GM21515 (cell line): ENCODE measurements at regions not wholly inside any gene's neighbourhood (a gene's known extent, or its start where the extent isn't known, plus 50 kb on each side); places are given as distances from the start of the nearest gene placed in this dataset.
"Not testable (repeated sequence)": the region's sequence is repeated elsewhere in the genome, so short reads cannot be mapped to it uniquely, and the experiment has no call there.

Experiments used
- ATAC-seq: cut with Tn5 transposase; IDR thresholded peaks from one replicate; pipeline ENCODE4 v1.9.1; 2021; ENCODE audit not compliant: unreplicated experiment

DNA sequence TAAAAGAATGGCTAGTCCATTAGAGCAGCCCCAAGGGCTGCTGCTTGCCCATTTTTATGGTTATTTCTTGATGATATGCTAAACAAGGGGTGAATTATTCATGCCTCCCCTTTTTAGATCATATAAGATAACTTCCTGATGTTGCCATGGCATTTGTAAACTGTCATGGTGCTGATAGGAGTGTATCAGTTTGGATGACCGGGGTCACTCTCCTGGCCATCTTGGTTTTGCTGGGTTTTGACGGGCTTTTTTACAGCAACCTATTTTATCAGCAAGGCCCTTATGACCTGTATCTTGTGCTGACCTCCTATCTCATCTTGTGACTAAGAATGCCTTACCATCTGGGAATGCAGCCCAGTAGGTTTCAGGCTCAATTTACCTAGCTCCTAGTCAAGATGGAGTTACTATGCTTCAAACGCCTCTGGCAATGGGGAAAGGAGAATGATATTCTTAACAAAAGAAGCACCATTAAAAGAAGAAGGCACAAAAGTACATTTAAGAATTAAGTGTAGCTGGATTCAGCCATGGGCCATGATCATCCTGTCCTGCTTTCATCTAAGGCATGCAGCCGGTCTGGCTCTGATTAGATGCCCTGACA, 1156.0 kb downstream of the PCDH9 start:
- ATAC-seq, result no peak

DNA sequence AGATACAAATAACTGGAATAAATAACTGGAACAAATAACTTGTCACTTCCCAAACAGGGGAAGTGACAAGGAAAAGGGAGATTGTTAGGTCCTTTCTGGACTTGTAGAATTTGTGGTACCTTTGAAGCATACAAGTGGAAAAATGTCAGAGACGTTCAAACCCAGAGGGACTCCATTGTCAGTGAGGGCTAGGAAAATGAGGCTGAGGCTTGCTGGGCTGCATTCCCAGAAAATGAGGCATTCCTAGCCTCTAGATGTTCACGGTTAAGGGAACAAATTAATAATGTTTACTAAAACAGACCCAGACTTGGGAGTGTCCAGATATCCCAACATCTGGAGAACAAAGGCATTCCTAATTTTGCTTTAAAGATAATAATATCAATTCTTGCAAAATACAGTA, 1158.0 kb downstream of the PCDH9 start:
- ATAC-seq, result not testable (repeated sequence)

DNA sequence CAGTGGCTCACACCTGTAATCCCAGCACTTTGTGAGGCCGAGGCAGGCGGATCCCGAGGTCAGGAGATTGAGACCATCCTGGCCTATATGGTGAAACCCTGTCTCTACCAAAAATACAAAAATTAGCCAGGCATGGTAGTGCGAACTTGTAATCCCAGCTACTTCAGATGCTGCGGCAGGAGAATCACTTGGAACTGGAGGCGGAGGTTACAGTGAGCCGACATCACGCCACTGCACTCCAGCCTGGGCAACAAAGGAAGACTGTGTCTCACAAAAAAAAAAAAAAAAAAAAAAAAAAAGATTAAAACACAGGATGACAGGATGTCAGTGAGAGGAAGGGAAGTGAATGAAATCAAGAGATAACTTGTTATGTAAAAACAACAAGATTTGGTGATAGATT, 1158.5 kb downstream of the PCDH9 start:
- no peak for ATAC-seq

DNA sequence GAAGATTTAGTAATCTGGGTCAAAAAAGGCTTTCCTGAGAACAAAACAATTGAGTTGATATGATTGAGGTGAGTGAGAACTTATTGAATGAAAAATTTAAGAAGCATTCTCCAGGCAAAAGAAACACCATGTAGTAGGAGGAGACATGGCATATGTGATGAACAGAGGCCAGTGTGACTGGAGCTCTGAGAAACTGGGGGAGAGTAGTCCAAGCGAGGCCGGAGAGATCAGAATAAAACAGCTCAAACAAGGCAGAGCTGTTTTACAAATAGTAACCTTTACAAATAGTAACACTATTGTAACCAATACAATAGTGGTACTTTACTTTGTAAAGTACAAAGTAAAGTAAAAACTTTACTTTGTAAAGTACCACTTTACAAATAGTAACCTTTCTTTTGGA, 1159.1 kb downstream of the PCDH9 start:
- ATAC-seq, result no peak

DNA sequence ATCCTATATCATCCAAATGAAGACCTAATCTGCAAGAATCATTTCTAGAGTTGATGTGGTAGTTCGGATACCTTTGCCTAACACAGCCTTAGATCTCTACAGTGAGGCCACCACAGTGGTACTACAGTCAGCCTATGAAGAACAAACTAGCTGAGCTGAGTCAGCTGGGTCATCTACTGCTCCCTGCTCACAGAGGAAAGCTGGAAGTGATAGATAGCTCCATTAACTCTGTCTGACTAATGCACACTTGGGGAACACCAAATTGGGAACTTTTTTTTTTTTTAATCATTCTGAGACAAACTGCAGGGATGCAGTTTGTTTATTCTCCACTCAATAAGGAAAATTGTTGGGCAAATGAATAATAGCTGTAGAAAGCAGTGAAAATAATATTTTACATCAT, 1160.6 kb downstream of the PCDH9 start:
- ATAC-seq, result no peak

DNA sequence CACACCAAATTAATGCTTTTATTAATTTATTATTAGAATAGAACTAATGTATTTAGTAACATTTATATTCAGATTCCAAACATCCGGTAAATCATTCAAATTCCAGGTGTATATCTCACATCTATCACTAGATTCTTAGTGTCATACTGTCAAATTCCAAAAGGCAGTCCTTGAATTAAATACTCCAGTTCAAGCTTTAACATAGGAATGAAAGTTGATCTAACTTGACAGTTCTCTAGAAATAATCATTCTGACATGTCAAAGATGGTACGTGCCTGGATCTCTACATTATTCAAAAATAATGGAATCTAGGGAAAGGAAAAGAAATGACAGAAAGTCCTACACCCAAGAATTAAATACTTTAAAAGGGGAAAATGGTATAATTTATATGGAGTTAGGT, 1161.5 kb downstream of the PCDH9 start:
- no peak for ATAC-seq

DNA sequence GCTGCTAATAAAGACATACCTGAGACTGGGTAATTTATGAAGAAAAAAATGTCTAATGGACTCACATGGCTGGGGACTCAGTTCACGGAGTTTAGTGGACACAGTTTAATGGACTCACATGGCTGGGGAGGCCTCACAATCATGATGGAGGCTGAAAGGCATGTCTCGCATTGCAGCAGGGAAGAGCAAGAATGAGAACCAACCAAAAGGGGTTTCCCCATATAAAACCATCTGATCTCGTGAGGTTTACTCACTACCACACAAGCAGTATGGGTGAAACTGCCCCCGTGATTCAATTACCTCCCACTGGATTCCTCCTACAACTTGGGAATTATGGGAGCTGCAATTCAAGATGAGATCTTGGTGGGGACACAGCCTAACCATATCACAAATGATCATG, 1181.2 kb downstream of the PCDH9 start:
- no peak for ATAC-seq

DNA sequence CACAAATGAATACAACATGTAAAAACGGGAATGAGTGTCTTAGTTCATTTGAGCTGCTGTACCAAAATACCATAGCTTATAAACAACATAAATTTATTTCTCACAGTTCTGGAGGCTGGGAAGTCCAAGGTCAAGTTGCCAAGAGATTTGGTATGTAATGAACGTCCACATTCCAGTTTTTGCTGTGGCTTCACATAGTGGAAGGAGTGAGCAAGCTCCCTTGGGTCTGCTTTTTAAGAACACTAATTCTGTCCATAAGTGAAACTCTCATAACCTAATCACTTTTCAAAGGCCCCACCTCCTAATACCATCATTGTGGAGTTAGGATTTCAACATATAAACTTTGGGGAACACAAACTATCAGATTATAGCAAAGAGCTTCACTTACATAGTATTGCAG, 1189.6 kb downstream of the PCDH9 start:
- ATAC-seq, result no peak

DNA sequence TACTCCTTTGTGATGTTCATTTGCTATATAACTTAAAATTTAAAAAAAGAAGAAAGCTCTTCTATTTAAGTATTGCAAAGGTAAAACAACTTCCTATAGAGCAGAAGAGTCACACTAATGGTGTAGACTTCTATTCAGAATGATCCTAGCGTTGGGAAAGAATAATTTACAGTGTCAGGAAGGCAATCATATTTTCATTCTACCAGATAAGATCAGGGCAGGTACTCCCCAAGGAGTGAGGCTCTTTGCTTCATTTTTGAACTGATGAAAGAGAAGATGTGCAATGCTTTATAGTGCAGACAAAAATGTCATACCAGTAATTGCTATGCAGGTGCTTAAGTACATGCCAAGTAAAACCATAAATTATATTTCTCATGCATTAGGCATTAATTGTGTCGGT, 1193.0 kb downstream of the PCDH9 start:
- ATAC-seq, result no peak

DNA sequence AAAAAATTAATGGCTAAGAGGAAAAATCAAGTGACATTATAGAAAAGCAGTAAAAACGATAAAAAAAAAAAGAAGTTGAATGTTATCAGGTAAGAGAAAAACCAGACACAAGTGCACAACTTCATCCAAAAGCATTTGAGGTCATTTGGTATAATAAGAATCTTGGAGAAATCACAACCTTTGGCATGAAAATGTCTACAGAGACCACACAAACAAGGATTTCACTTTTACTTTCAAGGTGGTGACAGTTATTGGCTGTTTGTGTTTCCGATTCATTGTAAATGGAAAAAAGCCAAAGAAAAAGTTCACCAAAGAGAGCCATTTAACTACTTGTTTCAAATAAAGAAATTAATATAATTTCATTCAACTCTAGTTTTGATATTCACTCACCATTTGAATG, 1193.5 kb downstream of the PCDH9 start:
- no peak for ATAC-seq

DNA sequence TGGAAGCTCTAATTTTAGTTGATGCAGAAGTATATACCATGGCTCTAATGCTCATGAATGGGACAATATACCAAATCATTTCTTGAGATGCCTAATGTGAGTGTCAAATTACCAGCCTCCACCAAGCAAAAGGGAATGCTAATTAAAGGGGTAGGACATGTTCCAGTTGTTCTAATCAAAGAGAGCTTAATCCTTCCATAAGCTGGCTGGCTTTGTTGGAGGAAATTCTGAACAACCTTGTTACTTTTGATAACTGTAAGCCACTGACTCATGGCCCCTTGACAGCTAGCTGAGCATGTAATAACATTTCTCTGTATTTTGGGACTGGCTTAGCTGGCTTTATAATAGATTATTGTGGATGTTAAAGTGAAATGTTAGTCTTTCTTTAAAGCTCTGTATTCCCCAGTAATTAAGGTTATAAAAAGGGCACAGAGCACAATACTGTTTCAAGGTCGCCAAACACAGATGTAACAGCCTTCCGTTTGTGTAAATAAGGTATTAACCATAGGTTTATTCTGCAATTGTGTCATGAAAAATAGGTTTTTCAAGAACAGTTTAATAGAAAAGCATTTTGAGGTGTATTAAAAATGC, 1194.0 kb downstream of the PCDH9 start:
- no peak for ATAC-seq

DNA sequence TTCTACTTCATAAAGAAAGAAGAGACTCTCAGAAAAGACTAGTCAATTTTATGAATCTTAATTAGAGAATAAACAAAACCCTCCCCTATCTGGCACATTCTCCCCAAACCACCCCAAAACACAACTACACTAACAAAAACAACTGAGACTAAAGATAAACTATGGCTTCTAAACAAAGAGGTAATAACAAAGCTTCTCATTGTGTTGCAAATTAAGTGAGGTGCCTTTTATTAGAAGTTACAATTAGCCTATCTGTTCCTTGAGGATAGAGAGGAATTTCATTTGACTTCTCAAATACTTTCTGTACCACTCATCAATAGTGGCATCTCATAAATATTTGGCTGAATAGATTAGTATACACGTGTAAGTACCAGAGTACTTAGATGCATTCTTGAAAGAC, 1196.2 kb downstream of the PCDH9 start:
- ATAC-seq, result no peak

DNA sequence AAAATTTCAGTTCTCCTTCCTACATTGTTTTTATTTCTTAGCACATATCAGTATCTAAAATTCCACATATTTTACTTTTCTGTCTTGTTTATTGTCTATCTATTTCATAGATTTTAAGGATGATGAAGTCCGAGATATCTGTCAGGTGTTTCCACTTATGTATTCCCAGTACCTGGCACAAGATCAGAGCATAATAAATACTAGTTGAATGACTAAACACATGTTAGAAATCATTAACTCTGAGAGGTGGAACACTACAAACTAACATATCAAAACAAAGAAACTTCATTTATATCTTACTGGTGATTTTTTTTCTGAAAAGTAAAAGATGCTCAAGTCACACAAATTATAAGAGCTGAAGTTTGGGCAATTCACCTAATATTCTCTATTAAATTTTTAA, 1208.3 kb downstream of the PCDH9 start:
- no peak for ATAC-seq

DNA sequence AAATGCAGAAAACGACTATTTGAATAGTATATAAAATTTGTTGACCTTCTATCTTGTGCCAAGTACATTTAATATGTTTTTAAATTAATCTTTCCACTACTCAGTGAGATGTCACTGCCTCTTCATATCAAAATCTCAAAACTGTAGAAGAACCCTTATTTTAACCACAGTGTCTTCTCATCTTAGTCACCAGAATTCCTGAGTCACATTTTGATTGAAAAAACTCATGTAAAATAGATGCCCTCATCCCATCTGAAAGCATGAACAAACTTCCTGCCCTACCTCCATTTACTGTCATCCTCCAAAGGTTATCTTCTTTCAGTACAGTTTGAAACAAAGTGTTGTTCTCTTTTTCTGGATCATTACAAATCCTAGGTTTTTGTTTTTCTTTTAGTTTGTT, 1215.4 kb downstream of the PCDH9 start:
- no peak for ATAC-seq

DNA sequence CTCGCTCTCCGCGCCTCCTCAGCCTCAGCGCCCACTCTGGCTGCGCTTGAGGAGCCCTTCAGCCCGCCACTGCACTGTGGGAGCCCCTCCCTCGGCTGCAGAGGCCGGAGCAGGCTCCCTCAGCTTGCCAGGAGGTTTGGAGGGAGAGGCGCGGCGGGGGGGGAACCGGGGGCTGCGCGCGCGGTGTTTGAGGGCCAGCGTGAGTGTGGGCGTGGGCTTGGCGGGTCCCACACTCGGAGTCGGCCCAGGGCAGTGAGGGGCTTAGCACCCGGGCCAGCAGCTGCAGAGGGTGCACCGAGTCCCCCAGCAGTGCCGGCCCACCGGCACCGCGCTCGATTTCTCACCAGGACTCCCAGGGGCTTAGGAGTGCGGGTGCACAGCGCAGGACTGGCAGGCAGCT, 1220.9 kb downstream of the PCDH9 start:
- no peak for ATAC-seq

DNA sequence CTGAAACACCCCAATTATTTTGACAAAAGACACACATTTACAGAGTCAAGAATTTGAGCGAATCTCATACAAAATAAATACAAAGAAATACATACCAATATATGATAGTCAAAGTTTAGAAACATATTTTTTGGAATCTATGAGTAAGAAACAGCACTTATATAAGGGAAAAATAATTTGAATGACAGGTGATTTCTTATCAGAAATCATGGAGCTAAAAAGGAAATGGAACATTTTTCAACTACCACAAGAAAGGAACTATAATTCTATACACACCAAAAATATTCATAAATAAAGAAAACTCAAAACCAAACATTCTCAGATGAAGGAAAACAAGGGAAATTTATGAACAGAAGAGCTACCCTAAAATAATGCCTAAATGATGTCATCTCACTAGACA, 1226.6 kb downstream of the PCDH9 start:
- no peak for ATAC-seq

DNA sequence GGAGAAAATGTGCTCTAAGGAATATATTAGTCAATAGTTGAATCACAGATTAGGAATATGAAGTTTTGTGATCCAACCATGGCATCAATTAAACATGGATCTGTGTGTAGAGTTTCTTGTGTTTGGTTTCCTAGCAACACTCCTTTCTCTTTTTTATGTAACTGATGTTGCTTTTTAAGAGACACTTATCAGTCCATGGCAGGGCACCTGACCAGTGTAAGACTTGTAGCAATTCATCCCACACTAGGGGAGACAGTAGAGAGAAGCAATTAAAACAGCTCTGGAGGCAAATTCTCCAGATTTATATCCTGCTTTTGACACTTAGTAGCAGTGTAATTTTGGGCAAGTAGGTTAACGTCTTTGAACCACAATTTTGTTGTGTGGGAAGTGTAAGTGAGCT, 1229.0 kb downstream of the PCDH9 start:
- no peak for ATAC-seq

DNA sequence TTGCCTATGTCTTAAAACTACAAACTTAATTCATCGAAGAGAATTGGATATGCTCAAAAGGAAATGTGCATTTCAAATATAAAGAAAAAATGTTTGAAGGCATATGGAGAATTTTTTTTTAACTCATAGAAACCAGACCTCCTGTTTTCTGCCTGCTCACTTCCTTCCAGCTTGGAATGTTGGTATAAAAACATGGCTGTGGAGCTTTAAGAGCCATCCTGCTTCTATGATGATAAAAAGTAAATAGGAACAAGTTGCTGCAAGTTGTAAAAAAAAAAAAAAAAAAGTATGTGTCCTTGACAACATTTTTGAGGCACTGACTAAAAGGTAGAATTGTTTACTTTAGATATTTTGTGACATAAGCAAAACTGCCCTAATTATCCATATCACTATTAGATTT, 1230.7 kb downstream of the PCDH9 start:
- no peak for ATAC-seq

DNA sequence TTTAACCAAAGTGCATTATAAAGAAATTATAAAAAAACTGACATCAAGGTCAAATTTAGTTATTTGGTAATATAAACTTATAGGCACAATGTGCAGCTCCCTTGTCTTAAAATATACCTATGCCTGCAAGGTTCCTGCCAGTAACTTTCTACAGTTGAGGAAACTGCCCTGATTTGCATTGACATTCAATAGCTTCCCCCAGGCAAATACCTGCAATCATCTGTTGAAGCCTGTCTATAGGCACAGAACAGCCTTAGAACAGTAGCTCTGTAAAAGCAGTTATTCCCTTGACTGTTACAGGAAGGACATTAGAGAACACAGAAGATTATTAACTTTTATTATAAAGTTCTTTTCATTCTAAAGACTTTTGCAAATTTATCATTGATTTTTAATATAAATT, 1239.5 kb downstream of the PCDH9 start:
- no peak for ATAC-seq

DNA sequence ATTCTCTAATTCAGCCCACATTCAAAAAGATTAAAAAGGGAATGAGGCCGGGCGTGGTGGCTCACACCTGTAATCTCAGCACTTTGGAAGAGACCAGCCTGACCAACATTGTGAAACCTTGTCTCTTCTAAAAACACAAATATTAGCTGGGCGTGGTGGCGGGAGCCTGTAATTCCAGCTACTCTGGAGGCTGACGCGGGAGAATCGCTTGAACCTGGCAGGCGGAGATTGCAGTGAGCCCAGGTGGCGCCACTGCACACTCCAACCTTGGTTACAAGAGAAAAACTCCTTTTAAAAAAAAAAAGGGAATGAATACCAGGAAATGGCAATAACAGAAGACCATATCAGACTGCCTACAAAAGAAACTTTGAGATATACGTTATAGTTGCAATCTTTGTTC, 1244.5 kb downstream of the PCDH9 start:
- no peak for ATAC-seq

DNA sequence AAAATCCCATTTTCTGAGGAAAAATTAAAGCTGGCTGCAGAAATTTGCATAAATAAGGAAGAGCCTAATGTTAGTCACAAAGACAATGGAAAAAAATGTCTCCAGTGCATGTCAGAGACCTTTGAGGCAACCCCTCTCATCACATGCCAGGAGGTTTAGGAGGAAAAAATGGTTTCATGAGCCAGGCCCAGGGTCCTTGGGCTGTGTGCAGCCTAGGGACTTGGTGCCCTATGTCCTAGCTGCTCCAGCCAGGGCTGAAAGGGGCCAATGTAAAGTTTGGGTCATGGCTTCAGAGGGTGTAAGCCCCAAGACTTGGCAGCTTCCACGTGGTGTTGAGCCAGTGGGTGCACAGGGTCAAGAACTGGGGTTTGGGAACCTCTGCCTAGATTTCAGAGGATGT, 1252.6 kb downstream of the PCDH9 start:
- ATAC-seq, result no peak

DNA sequence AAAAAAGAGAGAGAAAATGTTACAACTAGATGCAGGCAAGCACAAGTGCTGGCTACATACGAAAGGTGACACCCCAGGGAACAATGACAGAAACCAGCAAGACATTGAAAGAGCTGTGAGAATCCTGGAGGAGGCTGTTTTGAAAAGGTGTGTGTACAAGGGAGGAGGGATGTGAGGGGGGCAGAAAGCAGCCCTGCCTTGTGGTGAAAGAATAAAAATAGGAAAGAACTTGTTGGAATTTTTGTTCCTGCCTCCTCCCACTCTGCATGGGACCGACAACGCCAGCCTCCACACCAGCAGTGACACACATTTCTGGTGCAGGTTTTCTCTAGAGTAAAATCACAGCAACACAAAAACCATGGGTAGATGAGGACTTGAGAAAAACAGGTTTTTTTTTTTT, 1258.6 kb downstream of the PCDH9 start:
- no peak for ATAC-seq

DNA sequence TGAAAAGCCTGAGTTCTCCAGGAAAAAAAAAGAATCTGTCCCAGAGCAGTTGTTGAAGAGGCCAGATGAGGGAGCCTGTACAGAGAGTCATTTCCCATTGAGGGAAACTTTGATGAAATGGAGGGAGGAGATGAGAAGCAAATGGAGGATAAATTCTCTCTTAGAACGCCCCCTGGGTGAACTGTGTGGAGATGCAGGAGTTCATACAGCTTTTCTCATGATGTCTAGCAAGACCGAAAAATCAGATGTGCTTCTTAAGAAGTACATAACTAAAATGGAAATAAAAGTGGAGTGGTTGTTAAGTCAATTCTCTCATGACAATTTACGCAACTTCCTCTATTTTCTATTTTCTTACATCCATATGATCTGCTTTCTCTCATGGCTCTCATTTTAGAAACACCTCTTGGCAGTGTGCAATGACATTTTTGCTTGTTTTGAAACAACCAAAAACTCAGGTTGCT, 1263.1 kb downstream of the PCDH9 start:
- ATAC-seq, result no peak
